Heart left ventricle (tissue), 16 donors: ENCODE measurements at regions not wholly inside any gene's neighbourhood (a gene's known extent, or its start where the extent isn't known, plus 50 kb on each side); places are given as distances from the start of the nearest gene placed in this dataset.

ENCODE experiments used
- ATAC-seq, 4 donors: fragments of 200-7000 bp; cut with Tn5 transposase; one replicate each; pipeline ENCODE4 v1.9.1; 2020 to 2022; ENCODE audit warnings: moderate library complexity in 4 of 4, mild to moderate bottlenecking in 3 of 4, moderate number of reproducible peaks in 1 of 4
- DNase-seq, 5 donors: peaks; one replicate each; pipeline ENCODE4 v3.0.0-alpha.2; 2020
- H3K27ac ChIP-seq, 12 donors: fragments of 200-600 bp; sonication (generic) in 4 of 12; one replicate each; pipeline versions ENCODE4 v1.5.0 to v1.8.0; 2016 to 2022; ENCODE audit warnings: mild to moderate bottlenecking in 2 of 12
- H3K27me3 ChIP-seq, 9 donors: fragments of 200-600 bp; sonication (generic) in 2 of 9; one replicate each; pipeline versions ENCODE4 v1.5.1 to v1.8.0; 2016 to 2022; ENCODE audit warnings: mild to moderate bottlenecking in 3 of 9
- H3K36me3 ChIP-seq, 9 donors: fragments of 200-600 bp; sonication (generic) in 2 of 9; one replicate each; pipeline versions ENCODE4 v1.5.0 to v1.8.0; 2018 to 2022; ENCODE audit warnings: mild to moderate bottlenecking in 2 of 9
- H3K4me1 ChIP-seq, 12 donors: fragments of 200-600 bp; sonication (generic) in 4 of 12; one replicate each; pipeline versions ENCODE4 v1.5.0 to v1.8.0; 2016 to 2022; ENCODE audit warnings: mild to moderate bottlenecking in 3 of 12
- H3K4me3 ChIP-seq, 12 donors: fragments of 200-600 bp; sonication (generic) in 4 of 12; one replicate each; pipeline versions ENCODE4 v1.5.0 to v1.8.0; 2017 to 2022; ENCODE audit warnings: mild to moderate bottlenecking in 9 of 12, moderate library complexity in 4 of 12
- H3K9me3 ChIP-seq, 12 donors: fragments of 200-600 bp; sonication (generic) in 4 of 12; one replicate each; pipeline versions ENCODE4 v1.5.0 to v1.8.0; 2016 to 2022; ENCODE audit warnings: mild to moderate bottlenecking in 1 of 12
- POLR2A ChIP-seq, 2 donors: fragments of 450-650 bp; IDR thresholded peaks; one replicate each; pipeline ENCODE4 v1.6.1; 2017; ENCODE audit warnings: antibody characterized with exemption in 2 of 2, mild to moderate bottlenecking in 2 of 2, moderate library complexity in 2 of 2
- WGBS, 4 donors: extraction: QIAGEN DNeasy Blood & Tissue Kit in 2 of 4; methylation state at CpG; one replicate each; pipeline versions ENCODE4 v1.1.5 to v1.1.7; 2013 to 2018; 5-methylcytosine and 5-hydroxymethylcytosine counted together
- intact Hi-C, 10 donors: fragments of 100-400 bp; cut with DNase I; formaldehyde crosslinking; loops; one replicate each; pipeline versions ENCODE4 v1.11.1 to v1.14.2; 2022
- TF ChIP-seq, protein P1 (sequence below), 12 donors: fragments of 200-600 bp; sonication (generic) in 4 of 12; IDR thresholded peaks; one replicate each; pipeline versions ENCODE4 v1.5.0 to v1.8.0; 2018 to 2022; ENCODE audit warnings: antibody characterized with exemption in 12 of 12, mild to moderate bottlenecking in 5 of 12
- donor health status: ischemic (EF 13 %, LVEDD 7.1; RV severe dilation, severe dysfunction).
- donor health status: healthy with polysubstance abuse.
- donor health status: DM: no; HTN: yes; CAD: no.
- donor health status: DM: no; HTN: no; CAD: no.
- donor health status: ischemic (EF 25% LVEDD 6.9; RV normal size, moderate dysfunction).
- donor health status: ischemic (EF 25% LVEDD 5.7; RV mildly dilated, moderate dysfunction).
- donor health status: healthy.
- donor health status: DM: yes; HTN: yes; CAD: no.
- donor health status: ischemic (EF 35%, LVEDD 5.7; RV mildly dilated, moderate dysfunction).
- donor health status: nonischemic (EF 11% LVEDD 7.7; RV severe dilation, severe dysfunction).
- donor health status: DM: yes; HTN: yes; CAD: no.
- donor health status: PGD.
- donor health status: ischemic (EF 29% LVEDD 5.4; RV normal size, mild dysfunction).
- donor health status: nonischemic (EF 23%, LVEDD 6.1; RV moderate dilation, normal function).

- Histone ChIP-seq H3K4me1 (no peaks in the 10 kb centered on the region), H3K9me3 (peaks cover 0 to 2% (median 0%) of the 10 kb centered on the region in 12 donors), H3K27ac (no peak overlapping the region), H3K36me3 (no peaks in the 10 kb centered on the region), H3K4me3 (no peak overlapping the region), H3K27me3 (peaks cover 0 to 20% (median 0%) of the 10 kb centered on the region in 9 donors)
- no peak for ATAC-seq
- 72 to 83% (median 74%) methylated on average over 1 of the region's 1 CpG for WGBS, 4 donors
- intact Hi-C loops, result no loop called here
- DNase-seq, result no peak
- TF ChIP-seq POLR2A (IDR thresholded peaks at IDR 0.05), result no peak
- TF ChIP-seq, protein P1, sequence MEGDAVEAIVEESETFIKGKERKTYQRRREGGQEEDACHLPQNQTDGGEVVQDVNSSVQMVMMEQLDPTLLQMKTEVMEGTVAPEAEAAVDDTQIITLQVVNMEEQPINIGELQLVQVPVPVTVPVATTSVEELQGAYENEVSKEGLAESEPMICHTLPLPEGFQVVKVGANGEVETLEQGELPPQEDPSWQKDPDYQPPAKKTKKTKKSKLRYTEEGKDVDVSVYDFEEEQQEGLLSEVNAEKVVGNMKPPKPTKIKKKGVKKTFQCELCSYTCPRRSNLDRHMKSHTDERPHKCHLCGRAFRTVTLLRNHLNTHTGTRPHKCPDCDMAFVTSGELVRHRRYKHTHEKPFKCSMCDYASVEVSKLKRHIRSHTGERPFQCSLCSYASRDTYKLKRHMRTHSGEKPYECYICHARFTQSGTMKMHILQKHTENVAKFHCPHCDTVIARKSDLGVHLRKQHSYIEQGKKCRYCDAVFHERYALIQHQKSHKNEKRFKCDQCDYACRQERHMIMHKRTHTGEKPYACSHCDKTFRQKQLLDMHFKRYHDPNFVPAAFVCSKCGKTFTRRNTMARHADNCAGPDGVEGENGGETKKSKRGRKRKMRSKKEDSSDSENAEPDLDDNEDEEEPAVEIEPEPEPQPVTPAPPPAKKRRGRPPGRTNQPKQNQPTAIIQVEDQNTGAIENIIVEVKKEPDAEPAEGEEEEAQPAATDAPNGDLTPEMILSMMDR (IDR thresholded peaks at IDR 0.05), result no peak
These were observed 86.5 kb upstream of the CRY1 start for GRCh38 chr12:107179871-107180270.

DNA sequence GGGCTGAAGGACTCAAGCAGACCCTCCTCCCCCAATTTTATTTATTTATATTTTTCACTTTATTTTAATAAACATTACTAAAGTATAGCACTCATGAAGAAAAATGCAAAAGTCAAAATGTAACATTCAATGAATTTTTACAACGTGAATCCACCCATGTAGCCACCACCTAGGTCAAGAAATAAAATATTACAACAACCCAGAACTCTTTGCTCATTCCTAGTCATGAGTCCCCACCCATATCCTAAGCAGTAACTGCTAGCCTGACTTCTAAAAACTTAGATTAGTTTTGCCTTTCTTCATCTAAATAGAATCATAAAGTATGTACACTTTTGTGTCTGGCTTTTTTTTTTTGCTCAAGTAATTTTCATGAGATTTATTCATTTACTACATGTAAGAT lies 86.9 kb upstream of the CRY1 start:
- ATAC-seq (no peak), DNase-seq (no peak)
- H3K9me3 ChIP-seq, result peaks cover 0 to 5% (median 0%) of the 10 kb centered on the region in 12 donors
- intact Hi-C loops, result no loop called here
- TF ChIP-seq POLR2A (IDR thresholded peaks at IDR 0.05), result no peak
- TF ChIP-seq, protein P1 (IDR thresholded peaks at IDR 0.05), result no peak
- H3K4me1 ChIP-seq, result no peaks in the 10 kb centered on the region
- no peaks in the 10 kb centered on the region for H3K36me3 ChIP-seq
- 59 to 65% (median 63%) methylated on average over 1 of the region's 1 CpG for WGBS, 4 donors
- H3K27me3 ChIP-seq, result peaks cover 0 to 20% (median 0%) of the 10 kb centered on the region in 9 donors
- no peak overlapping the region for H3K4me3 ChIP-seq
- H3K27ac ChIP-seq, result no peak overlapping the region

DNA sequence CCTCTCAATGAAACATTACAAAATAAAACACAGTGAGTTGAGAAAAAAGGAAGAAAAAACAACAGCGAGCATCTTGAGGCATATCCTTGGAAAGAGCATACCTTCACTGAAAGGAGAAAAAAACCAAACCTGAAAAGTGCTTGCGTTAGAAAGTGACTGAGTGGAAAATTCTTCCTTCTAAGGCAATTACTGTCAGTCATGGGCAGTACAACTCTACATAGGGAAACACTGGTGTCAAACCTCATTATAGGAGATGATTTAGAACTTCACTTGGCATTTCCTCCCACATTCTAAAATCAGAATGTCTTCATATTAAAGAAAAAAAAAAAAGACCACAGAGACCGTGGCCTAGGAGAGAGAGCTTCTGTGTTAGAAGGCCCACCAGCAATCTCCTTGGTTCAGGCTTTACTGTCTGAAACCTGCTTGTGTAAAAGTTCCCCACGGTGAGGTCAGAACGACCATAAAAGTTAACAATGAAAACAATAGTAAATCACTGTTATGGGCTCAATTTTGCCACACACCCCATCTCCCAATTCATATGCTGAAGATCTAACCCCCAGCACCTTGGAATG lies 91.1 kb upstream of the CRY1 start:
- WGBS, 4 donors, result 61 to 70% (median 65%) methylated on average over 5 of the region's 5 CpGs
- intact Hi-C loops, result no loop called here

DNA sequence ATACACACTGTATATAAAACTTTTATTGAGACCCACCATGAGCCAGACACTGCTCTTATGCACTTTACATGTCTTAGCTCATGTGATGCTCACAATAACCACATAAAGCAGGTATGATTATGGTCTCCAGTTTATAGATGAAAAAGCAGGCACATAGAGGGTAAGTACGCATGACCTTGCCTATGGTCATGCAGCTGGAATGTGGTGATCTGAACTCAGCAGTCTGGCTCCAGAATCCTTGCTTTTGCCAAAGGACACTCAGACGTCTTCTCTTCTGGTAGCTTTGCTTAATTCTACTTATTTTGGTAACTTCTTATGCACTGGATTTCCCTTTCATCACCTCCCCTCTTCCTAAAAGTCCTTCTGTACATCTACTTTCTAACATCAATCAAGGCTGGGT lies 103.3 kb upstream of the CRY1 start:
- no peak overlapping the region for H3K27ac ChIP-seq
- no peak for TF ChIP-seq POLR2A (IDR thresholded peaks at IDR 0.05)
- TF ChIP-seq, protein P1 (IDR thresholded peaks at IDR 0.05), result no peak
- DNase-seq (no peak), ATAC-seq (no peak)
- H3K27me3 ChIP-seq, result peaks cover 0 to 10% (median 0%) of the 10 kb centered on the region in 9 donors
- intact Hi-C loops, result no loop called here
- peaks cover 0 to 5% (median 0%) of the 10 kb centered on the region in 12 donors for H3K9me3 ChIP-seq
- no peak overlapping the region for H3K4me3 ChIP-seq
- no peaks in the 10 kb centered on the region for H3K4me1 ChIP-seq
- WGBS, 4 donors, result 40 to 55% (median 53%) methylated on average over 2 of the region's 2 CpGs
- H3K36me3 ChIP-seq, result no peaks in the 10 kb centered on the region

More for the DNA sequence above, 91.1 kb upstream of the CRY1 start:
- Histone ChIP-seq H3K9me3 (peaks cover 0 to 7% (median 0%) of the 10 kb centered on the region in 12 donors), H3K4me1 (no peaks in the 10 kb centered on the region), H3K36me3 (no peaks in the 10 kb centered on the region), H3K27me3 (peaks cover 0 to 15% (median 0%) of the 10 kb centered on the region in 9 donors), H3K27ac (no peak overlapping the region), H3K4me3 (no peak overlapping the region)
- DNase-seq, result no peak
- TF ChIP-seq, protein P1 (IDR thresholded peaks at IDR 0.05), result no peak
- TF ChIP-seq POLR2A (IDR thresholded peaks at IDR 0.05), result no peak
- ATAC-seq, result no peak
